ENCODE measurements at regions not wholly inside any gene's neighbourhood (a gene's known extent, or its start where the extent isn't known, plus 50 kb on each side); places are given as distances from the start of the nearest gene placed in this dataset.

GRCh38 chr2:208571764-208572131, 165.2 kb downstream of the PTH2R start:
- TF ChIP-seq, protein P1, sequence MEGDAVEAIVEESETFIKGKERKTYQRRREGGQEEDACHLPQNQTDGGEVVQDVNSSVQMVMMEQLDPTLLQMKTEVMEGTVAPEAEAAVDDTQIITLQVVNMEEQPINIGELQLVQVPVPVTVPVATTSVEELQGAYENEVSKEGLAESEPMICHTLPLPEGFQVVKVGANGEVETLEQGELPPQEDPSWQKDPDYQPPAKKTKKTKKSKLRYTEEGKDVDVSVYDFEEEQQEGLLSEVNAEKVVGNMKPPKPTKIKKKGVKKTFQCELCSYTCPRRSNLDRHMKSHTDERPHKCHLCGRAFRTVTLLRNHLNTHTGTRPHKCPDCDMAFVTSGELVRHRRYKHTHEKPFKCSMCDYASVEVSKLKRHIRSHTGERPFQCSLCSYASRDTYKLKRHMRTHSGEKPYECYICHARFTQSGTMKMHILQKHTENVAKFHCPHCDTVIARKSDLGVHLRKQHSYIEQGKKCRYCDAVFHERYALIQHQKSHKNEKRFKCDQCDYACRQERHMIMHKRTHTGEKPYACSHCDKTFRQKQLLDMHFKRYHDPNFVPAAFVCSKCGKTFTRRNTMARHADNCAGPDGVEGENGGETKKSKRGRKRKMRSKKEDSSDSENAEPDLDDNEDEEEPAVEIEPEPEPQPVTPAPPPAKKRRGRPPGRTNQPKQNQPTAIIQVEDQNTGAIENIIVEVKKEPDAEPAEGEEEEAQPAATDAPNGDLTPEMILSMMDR (conservative IDR thresholded peaks at IDR 0.05): peak; percentile 13; the same call in 1 of the 2 replicates
- no peak for TF ChIP-seq ZFX (IDR thresholded peaks at IDR 0.05)
